Small intestine (tissue), 7 donors: ENCODE measurements at regions not wholly inside any gene's neighbourhood (a gene's known extent, or its start where the extent isn't known, plus 50 kb on each side); places are given as distances from the start of the nearest gene placed in this dataset.
"Not testable (repeated sequence)": the region's sequence is repeated elsewhere in the genome, so short reads cannot be mapped to it uniquely, and the experiment has no call there.

Experiments used
- DNase-seq, 2 donors: peaks; one replicate each; pipeline versions ENCODE4 v3.0.0 to v3.0.0-alpha.2; 2013
- FAIRE-seq: peaks from 2 replicates; lab custom pipeline; 2012; peaks lifted over from hg19 to GRCh38; lab: Jason Lieb, UNC
- H3K27ac ChIP-seq, 3 donors: one replicate each; pipeline ENCODE4 v1.5.1; 2013; ENCODE audit warnings: low read length in 2 of 3, mild to moderate bottlenecking in 2 of 3, control low read depth in 1 of 3, inconsistent platforms in 1 of 3, low read depth in 1 of 3, moderate library complexity in 1 of 3
- H3K27me3 ChIP-seq, 3 donors: one replicate each; pipeline ENCODE4 v1.6.1; 2013; ENCODE audit warnings: low read length in 3 of 3, inconsistent platforms in 1 of 3; ENCODE audit not compliant: control insufficient read depth in 3 of 3, insufficient read depth in 3 of 3
- H3K36me3 ChIP-seq, 3 donors: one replicate each; pipeline ENCODE4 v1.6.1; 2013; ENCODE audit warnings: low read length in 3 of 3, inconsistent platforms in 1 of 3, low read depth in 1 of 3, mild to moderate bottlenecking in 1 of 3, moderate library complexity in 1 of 3; ENCODE audit not compliant: control insufficient read depth in 3 of 3, insufficient read depth in 2 of 3
- H3K4me1 ChIP-seq, 3 donors: one replicate each; pipeline ENCODE4 v1.6.1; 2013; ENCODE audit warnings: low read length in 2 of 3, inconsistent platforms in 1 of 3, low read depth in 1 of 3, mild to moderate bottlenecking in 1 of 3, moderate library complexity in 1 of 3; ENCODE audit not compliant: control insufficient read depth in 3 of 3, insufficient read depth in 2 of 3
- H3K4me3 ChIP-seq, 3 donors: one replicate each; pipeline ENCODE4 v1.5.1; 2013; ENCODE audit warnings: low read length in 3 of 3, control low read depth in 1 of 3, inconsistent platforms in 1 of 3, low read depth in 1 of 3, mild to moderate bottlenecking in 1 of 3, moderate library complexity in 1 of 3
- H3K9me3 ChIP-seq, 2 donors: one replicate each; pipeline ENCODE4 v1.6.1; 2013; ENCODE audit warnings: low read depth in 1 of 2, low read length in 1 of 2; ENCODE audit not compliant: control insufficient read depth in 2 of 2, insufficient read depth in 1 of 2
- whole genome bisulfite sequencing, 3 donors: extraction: QIAGEN DNeasy Blood & Tissue Kit; methylation state at CpG; one replicate each; pipeline ENCODE4 v1.1.7; 2013; 5-methylcytosine and 5-hydroxymethylcytosine counted together
- donor health status: healthy with polysubstance abuse.
- donor health status: control.
- donor health status: control.
- donor health status: Bipolar disorder and iron deficiency.
- donor health status: healthy.

GRCh38 chr16:29266612-29267011, 139.9 kb downstream of the NPIPB11 start:
- FAIRE-seq, DNase-seq, H3K36me3 ChIP-seq, H3K27me3 ChIP-seq, H3K4me3 ChIP-seq, H3K9me3 ChIP-seq, H3K27ac ChIP-seq: not testable (repeated sequence)
- 53 to 61% (median 55%) methylated on average over 7 of the region's 7 CpGs for WGBS, 3 donors
- H3K4me1 ChIP-seq, result peaks cover 0 to 22% (median 6%) of the 10 kb centered on the region in 3 donors

GRCh38 chr16:29265255-29265853, 141.2 kb downstream of the NPIPB11 start:
- not testable (repeated sequence) for H3K4me3 ChIP-seq
- 4 to 30% (median 18%) methylated on average over 5 to 6 of the region's 9 CpGs for WGBS, 3 donors
- DNase-seq, result peak; percentile 75 to 93

GRCh38 chr16:29264080-29264837, 142.3 kb downstream of the NPIPB11 start:
- not testable (repeated sequence) for H3K9me3 ChIP-seq, H3K36me3 ChIP-seq, H3K27me3 ChIP-seq, H3K4me3 ChIP-seq, FAIRE-seq
- 16 to 66% (median 42%) methylated on average over 6 to 11 of the region's 11 CpGs for WGBS, 3 donors
- peak overlapping the region; percentile 22 to 64 (median 60) for H3K27ac ChIP-seq
- peak in 1 of 2 donors; percentile 55 for DNase-seq
- H3K4me1 ChIP-seq, result peaks cover 0 to 28% (median 6%) of the 10 kb centered on the region in 3 donors

More at GRCh38 chr16:29265255-29265853, 141.2 kb downstream of the NPIPB11 start:
- FAIRE-seq, result peak; percentile 47
- Histone ChIP-seq H3K27ac (peak overlapping the region in 2 of 3 donors; percentile 56 to 60), H3K4me1 (peaks cover 0 to 28% (median 6%) of the 10 kb centered on the region in 3 donors)
- H3K36me3 ChIP-seq, H3K9me3 ChIP-seq, H3K27me3 ChIP-seq: not testable (repeated sequence)

DNA sequence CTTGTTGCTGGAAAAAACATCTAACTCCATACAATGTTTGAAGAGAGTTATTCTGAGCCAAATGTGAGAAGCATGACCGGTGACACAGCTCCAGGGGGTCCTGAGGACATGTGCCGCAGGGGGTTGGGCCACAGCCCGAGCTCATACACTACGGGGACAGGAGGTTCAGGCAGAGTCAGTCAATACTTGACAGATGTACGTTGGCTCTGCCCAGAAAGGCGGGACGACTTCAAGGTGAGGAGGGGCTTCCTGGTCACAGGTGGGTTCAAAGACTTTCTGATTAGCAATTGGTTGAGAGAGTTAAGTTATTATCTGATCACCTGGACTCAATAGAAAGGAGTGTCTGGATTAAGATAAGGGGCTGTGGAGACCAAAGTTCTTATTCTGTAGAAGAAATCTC, 143.8 kb downstream of the NPIPB11 start:
- peaks cover 0 to 28% (median 6%) of the 10 kb centered on the region in 3 donors for H3K4me1 ChIP-seq
- H3K36me3 ChIP-seq, H3K9me3 ChIP-seq, FAIRE-seq, H3K27me3 ChIP-seq: not testable (repeated sequence)
- peak overlapping the region in 1 of 3 donors; percentile 7 for H3K4me3 ChIP-seq
- 23 to 65% (median 46%) methylated on average over 7 of the region's 7 CpGs for WGBS, 3 donors
- DNase-seq, result peak; percentile 76 to 96
- peak overlapping the region; percentile 56 to 87 (median 81) for H3K27ac ChIP-seq

DNA sequence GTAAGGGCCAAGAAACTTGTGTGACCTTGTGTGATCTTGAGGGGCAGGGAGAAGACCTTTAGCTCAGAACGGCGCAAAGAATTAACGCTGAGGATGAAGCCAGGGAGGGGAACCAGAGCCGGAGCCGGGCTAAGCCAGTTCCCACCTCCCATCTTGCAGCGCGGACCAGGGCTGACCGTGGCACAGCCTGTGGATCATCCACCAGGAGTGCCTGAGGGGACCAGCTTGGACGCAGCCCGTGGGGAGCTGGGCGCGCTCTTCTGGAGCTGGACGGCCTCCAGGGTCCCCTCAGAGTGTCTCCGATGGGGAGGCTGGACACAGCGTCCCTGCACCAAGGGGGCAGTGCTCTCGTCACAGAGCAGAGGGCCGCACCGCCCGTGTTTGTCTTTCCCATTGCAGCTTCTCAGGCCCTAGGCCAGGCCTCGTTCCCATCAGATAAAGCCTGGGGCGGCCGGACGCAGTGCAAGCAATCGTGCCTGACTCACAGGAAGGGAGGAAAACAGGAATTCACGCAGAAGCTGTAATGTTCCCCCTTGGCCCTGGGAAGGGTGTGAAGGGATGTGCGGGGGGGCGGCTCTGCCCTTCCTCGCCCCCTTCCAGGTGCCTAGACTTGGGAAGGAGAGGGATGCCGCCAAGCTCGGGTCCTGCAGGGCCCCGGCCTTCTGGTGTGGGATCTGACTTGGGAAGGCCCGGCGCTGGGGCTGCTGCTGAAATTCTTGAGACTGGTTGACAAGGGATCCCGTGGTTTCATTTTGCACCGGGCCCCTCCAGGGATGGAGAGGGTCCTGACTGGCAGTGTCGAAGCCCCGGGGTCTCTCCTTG, 144.9 kb downstream of the NPIPB11 start:
- H3K27me3 ChIP-seq, H3K9me3 ChIP-seq, H3K36me3 ChIP-seq, H3K4me3 ChIP-seq, FAIRE-seq: not testable (repeated sequence)
- H3K4me1 ChIP-seq, result peaks cover 0 to 28% (median 6%) of the 10 kb centered on the region in 3 donors
- DNase-seq, result peak in 1 of 2 donors; percentile 35
- 17 to 56% (median 39%) methylated on average over 20 to 33 of the region's 37 CpGs for WGBS, 3 donors
- H3K27ac ChIP-seq, result peak overlapping the region; percentile 78 to 87 (median 81)

GRCh38 chr16:29260683-29261426, 145.7 kb downstream of the NPIPB11 start:
- not testable (repeated sequence) for DNase-seq, H3K9me3 ChIP-seq, FAIRE-seq, H3K36me3 ChIP-seq, H3K27me3 ChIP-seq, H3K4me3 ChIP-seq
- Histone ChIP-seq H3K27ac (peak overlapping the region in 2 of 3 donors; percentile 55 to 78), H3K4me1 (peaks cover 0 to 28% (median 6%) of the 10 kb centered on the region in 3 donors)
- WGBS, 3 donors, result 68 to 81% (median 74%) methylated on average over 19 to 25 of the region's 25 CpGs

DNA sequence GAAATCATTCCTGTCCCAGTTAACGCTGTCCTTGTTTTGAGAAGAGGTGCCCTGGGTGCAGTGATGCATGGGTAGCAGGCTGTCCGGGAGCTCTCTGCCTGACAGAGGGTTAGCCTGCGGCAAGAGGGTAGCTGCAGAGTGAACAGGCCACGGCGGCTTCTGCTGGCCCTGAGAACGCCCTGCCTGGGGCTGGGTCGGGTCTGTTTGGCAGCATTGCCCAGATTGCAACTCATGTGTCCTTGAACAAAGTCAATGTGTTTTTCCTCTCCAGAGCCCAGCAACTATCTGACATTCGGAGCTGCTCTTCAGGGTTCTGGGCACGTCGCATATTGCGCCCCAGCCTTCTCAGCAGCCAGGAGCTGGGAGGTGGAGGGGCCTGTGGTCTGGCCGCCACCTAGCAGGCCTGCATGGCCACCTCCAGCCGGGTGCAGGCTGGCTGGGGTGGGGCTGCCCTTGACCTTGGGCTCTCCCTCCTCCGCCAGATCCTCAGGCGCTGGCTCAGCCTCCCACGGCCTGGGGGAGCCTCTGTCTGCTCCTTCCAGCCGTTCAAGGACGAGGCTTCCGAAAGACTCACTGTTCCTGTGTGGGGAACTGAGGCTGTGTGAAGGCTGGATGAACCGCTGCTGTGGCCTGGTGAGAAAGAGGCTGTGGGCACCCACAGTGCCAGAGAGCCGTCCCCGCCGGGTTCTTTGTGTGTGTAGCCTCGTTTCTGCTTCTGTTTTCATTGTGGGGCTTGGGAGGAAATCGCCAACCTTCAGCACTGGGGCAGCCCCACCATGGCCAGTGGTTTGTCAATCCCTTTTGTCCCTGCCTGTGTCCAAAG, 146.7 kb downstream of the NPIPB11 start:
- not testable (repeated sequence) for H3K36me3 ChIP-seq, FAIRE-seq, H3K27me3 ChIP-seq, H3K9me3 ChIP-seq, H3K4me3 ChIP-seq
- peak in 1 of 2 donors; percentile 32 for DNase-seq
- WGBS, 3 donors, result 48 to 68% (median 50%) methylated on average over 20 to 25 of the region's 25 CpGs
- Histone ChIP-seq H3K27ac (peak overlapping the region in 1 of 3 donors; percentile 36), H3K4me1 (peaks cover 0 to 25% (median 3%) of the 10 kb centered on the region in 3 donors)
